EH (cell line): ENCODE measurements at regions not wholly inside any gene's neighbourhood (a gene's known extent, or its start where the extent isn't known, plus 50 kb on each side); places are given as distances from the start of the nearest gene placed in this dataset.
"Not testable (repeated sequence)": the region's sequence is repeated elsewhere in the genome, so short reads cannot be mapped to it uniquely, and the experiment has no call there.

Source experiments
- DNase-seq: peaks from one replicate; pipeline ENCODE4 v3.0.0-alpha.2; 2015; ENCODE audit warnings: low read depth

- DNase-seq = no peak
Observed at GRCh38 chr9:3773362-3774060, 247.7 kb upstream of the RFX3 start.

- no peak for DNase-seq
Observed at GRCh38 chr9:3769646-3770045, 243.8 kb upstream of the RFX3 start.

- peak; percentile 89 for DNase-seq
Observed at GRCh38 chr9:3768712-3769457, 243.1 kb upstream of the RFX3 start.

- peak; percentile 78 for DNase-seq
Observed at GRCh38 chr9:3768286-3768685, 242.5 kb upstream of the RFX3 start.

GRCh38 chr9:3762076-3762475 is 236.3 kb upstream of the RFX3 start:
- DNase-seq = no peak

- DNase-seq = peak; percentile 41
Observed at GRCh38 chr9:3760031-3760430, 234.2 kb upstream of the RFX3 start.

GRCh38 chr9:3758816-3759576 is 233.2 kb upstream of the RFX3 start:
- DNase-seq = peak; percentile 49

- DNase-seq = no peak
Observed at GRCh38 chr9:3756071-3756470, 230.3 kb upstream of the RFX3 start.

GRCh38 chr9:3751125-3751758 is 225.4 kb upstream of the RFX3 start:
- peak; percentile 78 for DNase-seq

GRCh38 chr9:3750321-3750720 is 224.5 kb upstream of the RFX3 start:
- DNase-seq = no peak

GRCh38 chr9:3746296-3747275 is 220.8 kb upstream of the RFX3 start:
- DNase-seq = peak; percentile 89

GRCh38 chr9:3743901-3744413 is 218.2 kb upstream of the RFX3 start:
- no peak for DNase-seq

- DNase-seq = no peak
Observed at GRCh38 chr9:3742586-3742985, 216.8 kb upstream of the RFX3 start.

- DNase-seq = no peak
Observed at GRCh38 chr9:3741729-3742128, 215.9 kb upstream of the RFX3 start.

GRCh38 chr9:3740690-3741419 is 215.1 kb upstream of the RFX3 start:
- peak; percentile 59 for DNase-seq

- DNase-seq = no peak
Observed at GRCh38 chr9:3736161-3736560, 210.4 kb upstream of the RFX3 start.

- peak; percentile 40 for DNase-seq
Observed at GRCh38 chr9:3735251-3735650, 209.4 kb upstream of the RFX3 start.

GRCh38 chr9:3733527-3734262 is 207.9 kb upstream of the RFX3 start:
- DNase-seq = not testable (repeated sequence)

GRCh38 chr9:3733039-3733408 is 207.2 kb upstream of the RFX3 start:
- no peak for DNase-seq
